Gastrocnemius medialis (tissue), 4 donors: ENCODE measurements at regions not wholly inside any gene's neighbourhood (a gene's known extent, or its start where the extent isn't known, plus 50 kb on each side); places are given as distances from the start of the nearest gene placed in this dataset.

Source experiments
- ATAC-seq, 2 donors: fragments of 150-250 bp; one replicate each; pipeline ENCODE4 v1.9.1; 2016
- DNase-seq, 2 donors: peaks; one replicate each; pipeline ENCODE4 v3.0.0-alpha.2; 2019
- H3K27ac ChIP-seq, 4 donors: fragments of 200-600 bp; sonication (generic); 1 replicate in 1 of 4; 2 replicates in 3 of 4; pipeline ENCODE4 v1.5.1; 2016 to 2018; ENCODE audit warnings: mild to moderate bottlenecking in 2 of 4, moderate library complexity in 1 of 4
- H3K27me3 ChIP-seq, 3 donors: fragments of 200-600 bp; sonication (generic) in 2 of 3; 1 replicate in 1 of 3; 2 replicates in 2 of 3; pipeline versions ENCODE4 v1.5.1 to v1.6.0; 2016 to 2019; ENCODE audit warnings: mild to moderate bottlenecking in 1 of 3, moderate library complexity in 1 of 3
- H3K36me3 ChIP-seq, 2 donors: fragments of 200-600 bp; sonication (generic) in 1 of 2; one replicate each; pipeline ENCODE4 v1.5.1; 2017 to 2018
- H3K4me1 ChIP-seq, 2 donors: fragments of 200-600 bp; sonication (generic) in 1 of 2; one replicate each; pipeline ENCODE4 v1.5.1; 2016 to 2017; ENCODE audit warnings: mild to moderate bottlenecking in 2 of 2
- H3K4me3 ChIP-seq, 4 donors: fragments of 200-600 bp; sonication (generic) in 3 of 4; 1 replicate in 1 of 4; 2 replicates in 3 of 4; pipeline ENCODE4 v1.5.1; 2016 to 2019; ENCODE audit warnings: mild to moderate bottlenecking in 2 of 4
- H3K9me3 ChIP-seq, 3 donors: fragments of 200-600 bp; sonication (generic) in 2 of 3; 1 replicate in 1 of 3; 2 replicates in 2 of 3; pipeline ENCODE4 v1.5.1; 2016 to 2019
- CTCF ChIP-seq, 5 experiments: fragments of 450-650 bp in 3 of 5; fragments of 200-600 bp in 2 of 5; sonication (generic) in 2 of 5; IDR thresholded peaks in 4 of 5; conservative IDR thresholded peaks in 1 of 5; 1 replicate in 4 of 5; 2 replicates in 1 of 5; pipeline ENCODE4 v1.5.1; 2016 to 2019; ENCODE audit warnings: antibody characterized with exemption in 5 of 5, mild to moderate bottlenecking in 3 of 5, moderate library complexity in 3 of 5
- POLR2A ChIP-seq, 2 donors: fragments of 450-650 bp; IDR thresholded peaks; one replicate each; pipeline ENCODE4 v1.6.1; 2017; ENCODE audit warnings: antibody characterized with exemption in 2 of 2, mild to moderate bottlenecking in 2 of 2, moderate library complexity in 2 of 2
- in situ Hi-C, 4 donors: fragments of 200-750 bp; cut with MboI; loops; one replicate each; pipeline versions ENCODE4 v1.15.0 to v1.8.0; 2017; ENCODE audit warnings: low sequenced_read_pairs in 4 of 4
- intact Hi-C: fragments of 100-400 bp; cut with DNase I; formaldehyde crosslinking; loops from one replicate; pipeline ENCODE4 v1.15.1; 2023; ENCODE audit warnings: low total_unique reads

GRCh38 chr20:52402514-52402913 lies 210.9 kb upstream of the ZFP64 start:
- Histone ChIP-seq H3K4me1 (no peaks in the 10 kb centered on the region), H3K27me3 (no peaks in the 10 kb centered on the region), H3K4me3 (no peak overlapping the region), H3K9me3 (no peaks in the 10 kb centered on the region), H3K36me3 (no peaks in the 10 kb centered on the region), H3K27ac (no peak overlapping the region)
- intact Hi-C loops (no loop called here), in situ Hi-C loops (no loop called here)
- ATAC-seq: no peak
- DNase-seq: no peak
- TF ChIP-seq CTCF (IDR thresholded peaks at IDR 0.05 in 4 of 5, conservative IDR thresholded peaks at IDR 0.05 in 1 of 5) (no peak), POLR2A (IDR thresholded peaks at IDR 0.05) (no peak)

DNA sequence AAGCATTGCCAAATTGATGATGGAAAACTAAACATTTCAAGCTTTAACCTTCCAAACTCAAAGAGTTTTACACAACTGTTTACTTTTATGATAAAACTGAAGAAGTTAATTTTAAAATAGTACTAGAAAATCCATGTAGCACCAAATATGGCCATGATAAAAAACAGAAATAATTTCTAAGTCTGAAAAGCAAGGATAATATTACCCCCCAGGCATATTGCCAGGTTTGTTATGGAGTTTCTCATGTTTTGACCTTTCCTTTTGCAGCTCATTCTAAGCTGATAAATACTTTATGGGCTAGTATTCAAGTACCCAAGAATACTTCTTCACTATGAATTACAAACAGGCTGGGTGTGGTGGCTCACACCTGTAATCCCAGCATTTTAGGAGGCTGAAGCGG lies 209.9 kb upstream of the ZFP64 start:
- ATAC-seq: no peak
- Histone ChIP-seq H3K36me3 (no peaks in the 10 kb centered on the region), H3K27ac (no peak overlapping the region), H3K27me3 (no peaks in the 10 kb centered on the region), H3K4me3 (no peak overlapping the region), H3K9me3 (no peaks in the 10 kb centered on the region), H3K4me1 (no peaks in the 10 kb centered on the region)
- in situ Hi-C loops (no loop called here), intact Hi-C loops (no loop called here)
- no peak for DNase-seq
- TF ChIP-seq CTCF (IDR thresholded peaks at IDR 0.05 in 4 of 5, conservative IDR thresholded peaks at IDR 0.05 in 1 of 5) (no peak), POLR2A (IDR thresholded peaks at IDR 0.05) (no peak)

- in situ Hi-C loops (no loop called here), intact Hi-C loops (no loop called here)
- Histone ChIP-seq H3K36me3 (no peaks in the 10 kb centered on the region), H3K27me3 (no peaks in the 10 kb centered on the region), H3K27ac (no peak overlapping the region), H3K9me3 (no peaks in the 10 kb centered on the region), H3K4me3 (no peak overlapping the region), H3K4me1 (no peaks in the 10 kb centered on the region)
- TF ChIP-seq POLR2A (IDR thresholded peaks at IDR 0.05) (no peak), CTCF (IDR thresholded peaks at IDR 0.05 in 4 of 5, conservative IDR thresholded peaks at IDR 0.05 in 1 of 5) (no peak)
- ATAC-seq (no peak), DNase-seq (no peak)
Observed at GRCh38 chr20:52399352-52399751, 207.8 kb upstream of the ZFP64 start.

DNA sequence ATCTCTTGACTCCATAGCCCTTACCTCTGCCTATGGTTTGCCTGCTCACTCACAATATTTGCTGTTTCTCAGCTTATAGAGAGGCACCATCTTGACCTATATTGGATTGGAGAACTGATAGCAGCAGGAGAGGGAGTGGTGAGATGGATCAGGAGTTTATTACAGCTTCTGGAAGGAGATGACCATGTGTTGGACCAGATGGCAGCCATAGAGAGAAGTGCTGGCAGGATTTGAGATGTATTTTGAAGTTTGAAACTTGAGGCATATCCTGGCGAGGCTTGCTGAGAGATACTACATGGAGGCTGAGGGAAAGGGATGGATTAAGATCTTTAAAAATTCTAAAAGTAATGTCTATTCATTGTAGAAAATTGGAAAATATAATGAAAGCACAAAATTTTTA lies 198.0 kb upstream of the ZFP64 start:
- no peak for DNase-seq
- TF ChIP-seq CTCF (IDR thresholded peaks at IDR 0.05 in 4 of 5, conservative IDR thresholded peaks at IDR 0.05 in 1 of 5) (no peak), POLR2A (IDR thresholded peaks at IDR 0.05) (no peak)
- intact Hi-C loops (loop anchor here (5.0 kb wide), 1 partner anchor 138 kb away; no protein-coding TSS in a partner anchor), in situ Hi-C loops (no loop called here)
- H3K27ac ChIP-seq: no peak overlapping the region
- H3K36me3 ChIP-seq: no peaks in the 10 kb centered on the region
- no peak for ATAC-seq
- H3K4me3 ChIP-seq: no peak overlapping the region
- H3K9me3 ChIP-seq: no peaks in the 10 kb centered on the region
- H3K27me3 ChIP-seq: no peaks in the 10 kb centered on the region
- no peaks in the 10 kb centered on the region for H3K4me1 ChIP-seq

DNA sequence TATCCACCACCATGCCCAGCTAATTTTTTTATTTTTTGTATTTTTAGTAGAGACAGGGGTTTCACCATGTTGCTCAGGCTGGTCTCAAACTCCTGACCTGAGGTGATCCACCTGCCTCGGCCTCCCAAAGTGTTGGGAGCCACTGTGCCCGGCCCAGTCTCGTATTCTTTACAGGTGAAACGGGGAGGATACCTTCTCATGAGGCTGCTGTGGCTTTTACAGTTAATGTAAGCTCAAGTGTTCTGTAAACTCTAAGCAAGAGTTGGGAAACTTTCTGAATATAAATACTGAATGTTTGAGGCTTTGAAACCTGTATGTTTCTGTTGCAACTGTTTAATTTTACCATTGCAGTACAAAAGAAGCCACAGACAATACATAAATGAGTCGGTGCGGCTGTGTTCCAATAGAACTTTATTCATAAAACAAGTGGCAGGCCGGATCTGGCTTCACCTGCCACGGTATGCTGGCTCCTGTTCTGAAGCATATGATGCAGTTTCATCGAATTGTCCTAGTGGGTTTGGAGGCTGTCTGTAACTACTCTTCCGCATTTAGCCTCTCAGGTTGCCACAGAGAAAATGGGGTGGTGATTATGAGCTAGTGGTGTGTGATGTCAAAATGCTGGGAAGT lies 192.5 kb upstream of the ZFP64 start:
- H3K4me3 ChIP-seq: no peak overlapping the region
- no peaks in the 10 kb centered on the region for H3K27me3 ChIP-seq
- intact Hi-C loops: no loop called here
- TF ChIP-seq POLR2A (IDR thresholded peaks at IDR 0.05) (no peak), CTCF (IDR thresholded peaks at IDR 0.05 in 4 of 5, conservative IDR thresholded peaks at IDR 0.05 in 1 of 5) (no peak)
- H3K27ac ChIP-seq: no peak overlapping the region
- no peaks in the 10 kb centered on the region for H3K4me1 ChIP-seq
- in situ Hi-C loops: no loop called here
- DNase-seq: no peak
- no peak for ATAC-seq
- H3K36me3 ChIP-seq: no peaks in the 10 kb centered on the region
- H3K9me3 ChIP-seq: no peaks in the 10 kb centered on the region
